Endothelial cell of umbilical vein (primary cell): ENCODE measurements at regions not wholly inside any gene's neighbourhood (a gene's known extent, or its start where the extent isn't known, plus 50 kb on each side); places are given as distances from the start of the nearest gene placed in this dataset.

Source experiments
- BruUV-seq: library from RNA; stranded (reverse); fragments of 400-500 nt; replicated peaks from 2 replicates; lab custom pipeline; 2021; lab: Mats Ljungman, UMichigan
- CTCF ChIA-PET: fragments of 300-600, 350-600 bp; sonication (Branson Sonifier 250); formaldehyde crosslinking; loops from one replicate; lab custom pipeline; 2021; ENCODE audit warnings: antibody characterized with exemption, inconsistent platforms; lab: Charles Lee
- POLR2A ChIA-PET: fragments of 300-600, 350-600 bp; sonication (Branson Sonifier 250); formaldehyde crosslinking; loops from one replicate; lab custom pipeline; 2021; ENCODE audit warnings: antibody characterized with exemption, inconsistent platforms; lab: Charles Lee
- DNase-seq: peaks from one replicate; pipeline ENCODE4 v3.0.0-alpha.2; 2011; ENCODE audit warnings: low read depth, low spot score
- FAIRE-seq: peaks from 2 replicates; lab custom pipeline; 2011; peaks lifted over from hg19 to GRCh38; lab: Jason Lieb, UNC
- H2AFZ ChIP-seq: 2 replicates; pipeline ENCODE4 v1.6.0; 2012; ENCODE audit warnings: low read depth, low read length, control low read depth, inconsistent platforms
- H3K27ac ChIP-seq: 2 replicates; pipeline ENCODE4 v1.5.1; 2011; ENCODE audit warnings: low read depth, mild to moderate bottlenecking, control low read depth, low read length, moderate library complexity; ENCODE audit not compliant: insufficient read depth
- H3K27me3 ChIP-seq, 2 experiments: 2 replicates each; pipeline versions ENCODE4 v1.6.0 to v1.6.1; 2011; ENCODE audit warnings: low read length in 2 of 2, mixed read lengths in 1 of 2; ENCODE audit not compliant: control insufficient read depth in 2 of 2, insufficient read depth in 2 of 2
- H3K36me3 ChIP-seq, 2 experiments: 2 replicates in 1 of 2; 3 replicates in 1 of 2; pipeline ENCODE4 v1.5.1; 2011; ENCODE audit warnings: low read length in 2 of 2, mild to moderate bottlenecking in 1 of 2, moderate library complexity in 1 of 2; ENCODE audit not compliant: control insufficient read depth in 2 of 2, insufficient read depth in 2 of 2; ENCODE audit errors: extremely low read depth in 1 of 2
- H3K4me1 ChIP-seq: 3 replicates; pipeline ENCODE4 v1.5.1; 2011; ENCODE audit warnings: mild to moderate bottlenecking, low read length; ENCODE audit not compliant: control insufficient read depth, insufficient read depth; ENCODE audit errors: extremely low read depth
- H3K4me2 ChIP-seq: 2 replicates; pipeline ENCODE4 v1.6.1; 2011; ENCODE audit warnings: low read length, control low read depth, mixed read lengths; ENCODE audit not compliant: insufficient read depth
- H3K4me3 ChIP-seq, 3 experiments: fragments of 200-600 bp in 1 of 3; sonication (generic), shearing (Covaris generic) in 1 of 3; replicated peaks in 1 of 3; 2 replicates each; pipeline ENCODE4 v1.5.1; 2011 to 2016; ENCODE audit warnings: control low read depth in 3 of 3, low read length in 3 of 3, mild to moderate bottlenecking in 2 of 3, inconsistent platforms in 1 of 3, low read depth in 1 of 3, moderate library complexity in 1 of 3; ENCODE audit not compliant: insufficient read depth in 1 of 3
- H3K79me2 ChIP-seq: 2 replicates; pipeline ENCODE4 v1.6.0; 2012; ENCODE audit warnings: low read length, inconsistent platforms; ENCODE audit not compliant: control insufficient read depth, insufficient read depth
- H3K9ac ChIP-seq: replicated peaks from 2 replicates; pipeline ENCODE3; 2011; ENCODE audit warnings: low read length, control low read depth; ENCODE audit not compliant: insufficient read depth; ENCODE audit errors: extremely low read depth
- H3K9me1 ChIP-seq: replicated peaks from 3 replicates; pipeline ENCODE4 v1.6.0; 2011; ENCODE audit warnings: mild to moderate bottlenecking, low read length; ENCODE audit not compliant: control insufficient read depth, insufficient read depth; ENCODE audit errors: extremely low read depth
- H3K9me3 ChIP-seq: replicated peaks from 2 replicates; pipeline ENCODE4 v1.5.1; 2012; ENCODE audit warnings: low read length, inconsistent platforms; ENCODE audit not compliant: control insufficient read depth, insufficient read depth
- H4K20me1 ChIP-seq: replicated peaks from 2 replicates; pipeline ENCODE3; 2011; ENCODE audit warnings: mild to moderate bottlenecking, low read length; ENCODE audit not compliant: control insufficient read depth, insufficient read depth; ENCODE audit errors: extremely low read depth
- FOS ChIP-seq: IDR thresholded peaks from 2 replicates; pipeline ENCODE4 v1.6.1; 2011; ENCODE audit warnings: mild to moderate bottlenecking, low read length, moderate library complexity, borderline replicate concordance; ENCODE audit not compliant: insufficient read depth
- GATA2 ChIP-seq: IDR thresholded peaks from 2 replicates; pipeline ENCODE4 v1.7.0; 2011; ENCODE audit warnings: low read depth, mild to moderate bottlenecking, moderate library complexity, mixed read lengths, low read length; ENCODE audit not compliant: insufficient read length, insufficient read depth
- MYC ChIP-seq: IDR thresholded peaks from one replicate; pipeline ENCODE4 v1.6.1; 2011; ENCODE audit warnings: mild to moderate bottlenecking, low read depth, low read length
- POLR2A ChIP-seq: IDR thresholded peaks from 2 replicates; pipeline ENCODE4 v1.6.1; 2012; ENCODE audit warnings: low read depth, mild to moderate bottlenecking, control low read depth, low read length
- dilution Hi-C: fragments of 300-500 bp; cut with MboI; formaldehyde crosslinking; loops from one replicate; pipeline ENCODE4 v1.15.0; 2019; ENCODE audit warnings: low sequenced_read_pairs; ENCODE audit not compliant: extremely low pct_ligation_motif_present
- intact Hi-C: fragments of 100-400 bp; cut with micrococcal nuclease; formaldehyde crosslinking; loops from one replicate; pipeline ENCODE4 v1.10.0; 2022
- TF ChIP-seq, protein P1 (sequence below), 2 donors: IDR thresholded peaks; 1 replicate in 1 of 2; 2 replicates in 1 of 2; pipeline ENCODE4 v1.5.1; 2011; ENCODE audit warnings: low read length in 2 of 2, mild to moderate bottlenecking in 2 of 2, moderate library complexity in 2 of 2, control low read depth in 1 of 2, inconsistent platforms in 1 of 2, low read depth in 1 of 2; ENCODE audit not compliant: insufficient read depth in 1 of 2; ENCODE audit errors: extremely low read depth in 1 of 2

DNA sequence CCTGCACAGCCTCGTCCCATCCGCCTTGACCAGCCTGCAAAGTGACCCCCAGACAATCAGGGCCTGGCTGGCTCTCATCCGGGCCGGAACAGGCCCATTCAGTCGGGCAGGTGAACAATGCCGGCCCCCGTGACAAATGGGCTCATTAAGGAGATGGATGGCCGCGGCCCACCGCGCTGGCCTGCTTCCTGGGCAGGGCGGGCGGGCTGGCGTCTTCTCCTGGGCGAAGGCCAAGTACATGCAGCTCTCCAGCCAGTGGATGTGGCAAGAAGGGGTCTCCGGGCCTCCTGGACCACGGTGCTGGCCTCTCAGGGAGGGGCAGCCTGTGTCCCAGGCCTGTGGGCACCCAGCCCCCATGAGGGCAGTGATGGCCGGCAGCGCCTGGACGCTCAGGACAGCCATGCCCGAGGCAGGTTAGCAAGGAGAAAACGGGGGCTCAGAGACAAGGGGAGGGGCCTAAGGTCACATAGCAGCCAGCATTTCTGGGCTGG lies 1022.8 kb downstream of the BRD1 start:
- H3K27ac ChIP-seq, result no peak overlapping the region

More for the DNA sequence above, 1022.8 kb downstream of the BRD1 start:
- no peak for FAIRE-seq
- no peak for DNase-seq
- Histone ChIP-seq H3K79me2 (no peaks in the 10 kb centered on the region), H3K9me1 (no peaks in the 10 kb centered on the region), H3K9ac (no peak overlapping the region), H3K9me3 (peaks cover 11% of the 10 kb centered on the region), H4K20me1 (no peaks in the 10 kb centered on the region), H2AFZ (no peak overlapping the region), H3K27me3 (no peaks in the 10 kb centered on the region), H3K4me3 (no peak overlapping the region), H3K4me1 (no peaks in the 10 kb centered on the region), H3K36me3 (no peaks in the 10 kb centered on the region), H3K4me2 (no peak overlapping the region)
- no TSS peak for BruUV-seq
- dilution Hi-C loops, result no loop called here
- CTCF ChIA-PET, result no interaction called here
- POLR2A ChIA-PET, result no interaction called here
- intact Hi-C loops, result no loop called here
- no peak for TF ChIP-seq GATA2
- TF ChIP-seq POLR2A, result no peak
- TF ChIP-seq MYC, result no peak
- TF ChIP-seq, protein P1, sequence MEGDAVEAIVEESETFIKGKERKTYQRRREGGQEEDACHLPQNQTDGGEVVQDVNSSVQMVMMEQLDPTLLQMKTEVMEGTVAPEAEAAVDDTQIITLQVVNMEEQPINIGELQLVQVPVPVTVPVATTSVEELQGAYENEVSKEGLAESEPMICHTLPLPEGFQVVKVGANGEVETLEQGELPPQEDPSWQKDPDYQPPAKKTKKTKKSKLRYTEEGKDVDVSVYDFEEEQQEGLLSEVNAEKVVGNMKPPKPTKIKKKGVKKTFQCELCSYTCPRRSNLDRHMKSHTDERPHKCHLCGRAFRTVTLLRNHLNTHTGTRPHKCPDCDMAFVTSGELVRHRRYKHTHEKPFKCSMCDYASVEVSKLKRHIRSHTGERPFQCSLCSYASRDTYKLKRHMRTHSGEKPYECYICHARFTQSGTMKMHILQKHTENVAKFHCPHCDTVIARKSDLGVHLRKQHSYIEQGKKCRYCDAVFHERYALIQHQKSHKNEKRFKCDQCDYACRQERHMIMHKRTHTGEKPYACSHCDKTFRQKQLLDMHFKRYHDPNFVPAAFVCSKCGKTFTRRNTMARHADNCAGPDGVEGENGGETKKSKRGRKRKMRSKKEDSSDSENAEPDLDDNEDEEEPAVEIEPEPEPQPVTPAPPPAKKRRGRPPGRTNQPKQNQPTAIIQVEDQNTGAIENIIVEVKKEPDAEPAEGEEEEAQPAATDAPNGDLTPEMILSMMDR (IDR thresholded peaks at IDR 0.05; ENCODE audit: extremely low read depth in 1 of 2, insufficient read depth in 1 of 2, low read depth in 1 of 2, low read length in 2 of 2), result no peak
- no peak for TF ChIP-seq FOS
